Motor neuron (in vitro differentiated cells): ENCODE measurements at regions not wholly inside any gene's neighbourhood (a gene's known extent, or its start where the extent isn't known, plus 50 kb on each side); places are given as distances from the start of the nearest gene placed in this dataset.
A peak's percentile ranks its signal among the peaks of the same experiment; 100 is the strongest.

Experiments
- ATAC-seq, 8 experiments: fragments of 200-7000 bp; cut with Tn5 transposase; replicated peaks in 6 of 8; 2 replicates each; pipeline ENCODE4 v1.8.0; 2021; ENCODE audit warnings: mild to moderate bottlenecking in 8 of 8, moderate library complexity in 8 of 8
- H3K27ac ChIP-seq, 2 donors: fragments of 250-450 bp; sonication (Bioruptor Pico); 2 replicates each; pipeline ENCODE4 v1.9.0; 2021; ENCODE audit warnings: antibody characterized with exemption in 2 of 2, mild to moderate bottlenecking in 2 of 2, moderate library complexity in 1 of 2
- H3K4me1 ChIP-seq, 2 donors: fragments of 250-450 bp; sonication (Bioruptor Pico); replicated peaks in 1 of 2; 2 replicates each; pipeline ENCODE4 v1.6.1; 2021; ENCODE audit warnings: antibody characterized with exemption in 2 of 2, mild to moderate bottlenecking in 2 of 2, moderate library complexity in 1 of 2
- H3K4me3 ChIP-seq, 5 donors: fragments of 250-450 bp; sonication (Bioruptor Pico); 2 replicates each; pipeline ENCODE4 v1.9.0; 2021; ENCODE audit warnings: antibody characterized with exemption in 5 of 5, mild to moderate bottlenecking in 5 of 5, moderate library complexity in 4 of 5
- WGBS, 10 experiments: fragments of 450-650 bp; shearing (Covaris generic); methylation state at CpG; one replicate each; pipeline ENCODE4 v1.0.0; 2022; 5-methylcytosine and 5-hydroxymethylcytosine counted together
- in situ Hi-C, 9 experiments: fragments of 400-800 bp; cut with MboI; loops; one replicate each; pipeline ENCODE4 v1.15.0; 2021; ENCODE audit warnings: low sequenced_read_pairs in 9 of 9, low pct_unique_long_range_greater_than_20kb in 2 of 9; ENCODE audit not compliant: unreplicated experiment in 9 of 9

DNA sequence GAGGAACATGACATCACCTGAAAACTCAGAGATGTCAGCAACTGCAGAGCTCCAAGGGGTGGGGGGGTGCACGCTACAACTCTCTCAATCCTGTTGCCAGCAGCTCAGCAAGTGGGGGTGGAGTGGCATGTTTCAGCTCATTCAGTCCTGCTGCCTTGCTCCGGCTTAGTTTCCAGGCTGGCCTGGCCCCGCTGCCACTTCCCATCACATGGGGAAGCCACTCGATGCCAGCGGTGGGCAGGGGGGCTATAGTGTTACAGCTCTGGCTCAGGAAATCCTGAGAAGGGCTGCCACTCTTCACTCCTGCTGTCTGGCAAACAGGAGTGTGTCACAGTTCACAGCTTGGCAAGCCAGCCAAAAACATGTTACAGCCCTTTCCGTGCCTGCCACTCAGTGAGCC, 356.5 kb upstream of the GULP1 start:
- no peak for ATAC-seq
- Histone ChIP-seq H3K4me3 (no peak overlapping the region), H3K4me1 (no peaks in the 10 kb centered on the region), H3K27ac (no peak overlapping the region)
- in situ Hi-C loops, result no loop called here
- 68 to 100% (median 80%) methylated on average over 2 to 3 of the region's 6 CpGs; no CpG with 5 or more reads in 7 of the 10 experiments for WGBS, 10 experiments

DNA sequence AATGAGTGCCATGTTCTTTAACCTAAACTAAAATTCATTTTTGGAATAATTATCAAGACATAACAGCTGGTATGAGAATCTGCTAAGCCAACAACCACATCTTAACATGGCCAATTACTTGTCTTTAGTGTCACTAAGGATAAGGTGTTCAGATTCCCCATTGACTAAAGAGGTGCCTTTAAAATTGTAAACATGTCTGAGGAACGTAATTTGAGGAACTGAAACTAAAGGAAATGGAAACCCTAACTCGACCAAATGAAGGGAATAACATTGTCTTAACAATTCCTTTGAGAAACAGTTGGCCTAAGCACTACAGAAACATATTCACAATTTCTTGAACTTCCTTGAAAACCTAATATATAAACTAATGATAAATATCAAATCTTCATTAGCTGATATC, 355.4 kb upstream of the GULP1 start:
- WGBS, 10 experiments, result 17 to 83% (median 55%) methylated on average over 1 to 2 of the region's 2 CpGs; no CpG with 5 or more reads in 3 of the 10 experiments

DNA sequence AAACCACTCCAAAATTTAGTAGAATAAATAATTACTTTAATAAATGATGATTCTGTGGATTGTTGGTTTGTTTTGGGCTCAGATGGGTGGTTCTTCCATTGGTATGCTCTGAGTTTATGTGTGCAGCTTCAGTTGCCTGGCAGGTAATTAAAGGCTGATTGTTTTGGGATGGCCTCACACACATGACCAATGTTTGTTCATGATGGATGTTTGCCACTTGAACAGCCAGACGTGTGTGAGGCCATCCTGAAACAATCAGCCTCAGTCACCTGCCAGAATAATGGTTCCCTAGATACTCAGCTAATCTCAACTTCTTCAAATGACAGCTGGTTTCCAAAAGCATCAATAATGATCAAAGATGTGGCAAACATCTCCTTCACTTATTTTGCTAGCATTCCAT, 352.5 kb upstream of the GULP1 start:
- no peak overlapping the region for H3K4me3 ChIP-seq
- in situ Hi-C loops, result no loop called here
- H3K27ac ChIP-seq, result no peak overlapping the region
- H3K4me1 ChIP-seq, result no peaks in the 10 kb centered on the region
- ATAC-seq, result peak in 3 of 8 experiments; percentile 45 to 75 (median 47)
- 20 to 67% (median 34%) methylated on average over 1 of the region's 1 CpG; no CpG with 5 or more reads in 6 of the 10 experiments for WGBS, 10 experiments

More for the DNA sequence above, 355.4 kb upstream of the GULP1 start:
- ATAC-seq, result no peak
- in situ Hi-C loops, result no loop called here
- Histone ChIP-seq H3K4me3 (no peak overlapping the region), H3K4me1 (no peaks in the 10 kb centered on the region), H3K27ac (no peak overlapping the region)

DNA sequence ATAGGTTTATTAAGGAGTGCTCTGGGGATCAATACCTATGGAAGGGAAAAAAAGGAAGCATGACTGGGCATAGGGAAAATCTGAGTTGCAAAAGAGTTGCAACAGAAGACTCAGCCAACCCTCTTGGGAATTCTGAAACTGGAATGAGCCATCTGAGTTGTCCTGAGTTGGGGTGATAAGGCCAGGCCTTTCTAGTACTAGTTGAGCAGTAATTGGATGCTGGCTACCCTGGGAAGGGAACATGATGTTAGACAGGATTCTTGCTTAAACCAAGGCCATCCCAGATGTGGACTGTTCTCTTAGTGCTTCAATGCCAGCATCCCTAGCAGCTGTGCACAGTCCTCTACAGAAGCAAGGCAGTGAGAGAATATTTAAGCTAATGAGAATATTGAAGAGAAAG, 348.8 kb upstream of the GULP1 start:
- Histone ChIP-seq H3K4me3 (no peak overlapping the region), H3K27ac (no peak overlapping the region), H3K4me1 (no peaks in the 10 kb centered on the region)
- ATAC-seq, result no peak
- in situ Hi-C loops, result no loop called here

DNA sequence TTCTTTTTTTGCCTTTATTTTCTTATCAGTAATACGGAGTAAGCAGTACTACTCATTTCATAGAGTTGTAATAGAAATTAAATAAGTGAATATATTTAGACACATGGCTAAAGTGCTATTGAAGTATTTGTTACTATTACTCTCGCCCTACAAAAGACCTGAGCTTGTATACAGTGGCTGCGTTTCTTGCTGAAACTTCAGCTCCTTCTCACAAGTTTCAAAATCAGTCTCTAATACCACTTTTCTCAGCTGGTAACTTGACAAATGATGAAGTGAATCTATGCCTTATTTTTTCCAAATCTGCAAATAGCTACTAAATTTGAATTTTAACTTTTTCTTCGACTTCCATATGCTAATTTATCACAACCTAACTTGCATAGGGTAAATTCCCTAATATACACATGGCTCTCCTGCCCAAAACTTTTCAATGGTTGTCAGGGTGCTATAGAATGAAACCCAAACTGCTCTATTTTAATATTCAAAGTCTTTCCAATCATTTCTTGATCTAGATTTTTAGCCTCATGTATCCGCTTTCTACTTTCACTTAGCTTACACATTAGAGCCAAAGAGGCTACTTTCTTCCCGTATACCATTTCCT, 347.8 kb upstream of the GULP1 start:
- 74 to 100% (median 86%) methylated on average over 2 to 6 of the region's 6 CpGs for WGBS, 10 experiments
- no peak overlapping the region for H3K4me3 ChIP-seq
- no peak for ATAC-seq
- no peak overlapping the region for H3K27ac ChIP-seq
- in situ Hi-C loops, result no loop called here
- no peaks in the 10 kb centered on the region for H3K4me1 ChIP-seq

DNA sequence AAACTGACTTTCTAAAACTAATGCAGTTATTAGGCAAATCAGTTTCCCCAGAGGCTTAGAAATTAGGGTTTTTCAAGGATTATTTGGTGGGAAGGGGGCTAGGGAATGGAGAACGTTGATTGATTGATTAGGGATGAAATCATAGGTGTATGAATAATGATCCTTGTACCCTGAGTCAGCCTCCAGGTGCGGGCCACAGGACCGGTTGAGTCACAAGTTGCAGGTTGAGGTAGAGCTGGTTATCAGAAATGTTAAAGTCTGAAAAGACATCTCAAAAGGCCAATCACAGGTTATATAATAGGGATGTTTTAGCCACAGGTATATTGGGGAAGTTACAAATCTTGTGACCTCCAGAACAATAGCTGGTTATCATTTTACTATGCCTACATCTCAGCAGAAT, 341.8 kb upstream of the GULP1 start:
- Histone ChIP-seq H3K4me3 (no peak overlapping the region), H3K4me1 (no peaks in the 10 kb centered on the region), H3K27ac (no peak overlapping the region)
- ATAC-seq, result no peak
- in situ Hi-C loops, result no loop called here
- 20 to 100% (median 92%) methylated on average over 1 to 3 of the region's 3 CpGs; no CpG with 5 or more reads in 1 of the 10 experiments for WGBS, 10 experiments

DNA sequence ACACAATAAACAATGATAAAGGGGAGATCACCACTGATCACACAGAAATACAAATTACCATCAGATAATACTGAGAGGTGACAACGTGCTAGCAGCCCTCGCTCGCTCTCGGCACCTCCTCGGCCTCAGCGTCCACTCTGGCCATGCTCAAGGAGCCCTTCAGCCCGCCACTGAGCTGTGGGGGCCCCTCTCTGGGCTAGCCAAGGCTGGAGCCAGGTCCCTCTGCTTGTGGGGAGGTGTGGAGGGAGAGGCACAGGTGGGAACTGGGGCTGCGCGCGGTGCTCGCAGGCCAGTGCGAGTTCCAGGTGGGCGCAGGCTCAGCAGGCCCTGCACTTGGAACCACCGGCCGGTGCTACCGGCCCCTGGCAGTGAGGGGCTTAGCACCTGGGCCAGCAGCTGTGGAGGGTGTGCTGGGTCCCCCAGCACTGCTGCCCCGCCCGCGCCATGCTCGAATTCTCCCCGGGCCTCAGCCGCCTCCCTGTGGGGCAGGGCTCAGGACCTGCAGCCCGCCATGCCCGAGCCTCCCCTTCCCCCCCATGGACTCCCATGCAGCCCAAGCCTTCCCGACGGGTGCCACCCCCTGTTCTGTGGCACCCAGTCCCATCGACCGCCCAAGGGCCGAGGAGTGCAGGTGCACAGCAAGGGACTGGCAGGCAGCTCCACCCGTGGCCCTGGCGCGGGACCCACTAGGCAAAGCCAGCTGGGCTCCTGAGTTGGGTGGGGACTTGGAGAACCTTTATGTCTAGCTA, 340.0 kb upstream of the GULP1 start:
- in situ Hi-C loops, result no loop called here
- 20 to 95% (median 91%) methylated on average over 1 to 13 of the region's 32 CpGs; no CpG with 5 or more reads in 6 of the 10 experiments for WGBS, 10 experiments

DNA sequence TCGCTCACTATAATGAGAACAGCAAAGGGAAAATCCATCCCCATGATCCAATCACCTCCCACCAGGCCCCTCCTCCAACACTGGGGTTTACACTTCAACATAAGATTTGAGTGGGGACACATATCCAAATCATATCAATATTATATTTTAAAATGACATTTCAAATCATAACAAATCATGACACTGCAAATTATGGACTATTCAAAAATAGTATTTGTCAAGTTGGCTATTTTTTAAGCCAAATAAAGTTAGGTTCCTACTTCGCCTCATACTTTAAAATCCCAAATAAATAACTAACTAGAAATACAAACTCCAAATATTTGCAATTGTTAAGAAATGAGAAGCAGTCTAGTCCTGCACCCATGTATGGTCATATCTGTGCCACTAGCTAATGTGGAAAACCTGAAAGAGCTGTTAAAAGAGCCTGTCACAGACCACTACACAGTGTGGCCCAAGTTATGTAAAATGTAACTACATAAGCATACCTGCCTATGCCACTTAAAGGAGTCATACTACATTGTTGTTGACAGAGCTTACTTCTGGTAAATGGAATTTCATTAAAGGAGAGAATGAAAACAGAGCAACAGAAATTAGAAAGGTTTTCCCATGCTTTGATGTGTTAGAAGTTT, 334.7 kb upstream of the GULP1 start:
- Histone ChIP-seq H3K4me3 (no peak overlapping the region), H3K27ac (no peak overlapping the region), H3K4me1 (no peaks in the 10 kb centered on the region)
- ATAC-seq, result no peak
- WGBS, 10 experiments, result 70 to 100% (median 85%) methylated on average over 1 to 2 of the region's 2 CpGs
- in situ Hi-C loops, result no loop called here

More for the DNA sequence above, 340.0 kb upstream of the GULP1 start:
- Histone ChIP-seq H3K4me3 (no peak overlapping the region), H3K27ac (no peak overlapping the region), H3K4me1 (no peaks in the 10 kb centered on the region)
- no peak for ATAC-seq

DNA sequence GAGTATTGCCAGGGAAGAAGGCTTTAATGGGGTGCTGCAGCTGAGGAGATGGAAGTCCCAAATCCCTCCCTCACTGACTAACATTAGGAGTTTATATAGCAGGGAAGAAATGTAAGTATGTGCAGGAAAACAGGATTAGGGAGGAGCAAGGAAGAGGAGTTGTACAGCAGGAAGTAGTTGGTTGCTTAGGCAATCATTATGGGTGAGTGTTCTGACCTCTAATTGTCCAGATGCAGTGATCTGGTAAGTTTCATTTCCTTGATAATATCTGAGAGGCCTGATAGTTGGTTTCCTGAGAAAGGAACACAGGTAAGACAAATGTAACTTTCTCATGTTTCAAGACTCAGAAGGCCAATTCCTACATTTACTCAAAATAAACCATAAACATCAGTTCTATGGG, 331.9 kb upstream of the GULP1 start:
- in situ Hi-C loops, result no loop called here
- Histone ChIP-seq H3K27ac (no peak overlapping the region), H3K4me3 (no peak overlapping the region), H3K4me1 (no peaks in the 10 kb centered on the region)
- no peak for ATAC-seq

DNA sequence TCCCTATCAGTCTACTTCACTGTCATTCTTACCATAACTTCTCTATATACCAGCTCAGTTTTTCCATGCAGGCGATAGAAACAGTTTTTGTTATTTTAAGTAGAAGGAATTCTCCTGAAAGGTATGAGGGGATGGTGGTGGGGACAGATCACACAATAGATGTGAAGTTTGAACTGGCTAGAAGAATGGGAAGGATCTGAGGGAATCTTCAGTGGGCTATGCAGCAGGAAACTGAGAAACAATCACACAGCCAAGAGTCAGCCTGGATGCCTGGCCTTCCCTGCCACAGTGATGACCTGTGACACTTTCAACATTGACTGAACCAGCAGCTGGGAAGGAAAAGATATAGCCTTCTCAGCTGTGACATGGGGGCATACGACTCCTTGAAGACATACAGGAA, 329.1 kb upstream of the GULP1 start:
- in situ Hi-C loops, result no loop called here
- H3K27ac ChIP-seq, result no peak overlapping the region
- H3K4me1 ChIP-seq, result no peaks in the 10 kb centered on the region
- H3K4me3 ChIP-seq, result no peak overlapping the region
- 69 to 100% (median 94%) methylated on average over 1 to 2 of the region's 2 CpGs; no CpG with 5 or more reads in 3 of the 10 experiments for WGBS, 10 experiments
- no peak for ATAC-seq

DNA sequence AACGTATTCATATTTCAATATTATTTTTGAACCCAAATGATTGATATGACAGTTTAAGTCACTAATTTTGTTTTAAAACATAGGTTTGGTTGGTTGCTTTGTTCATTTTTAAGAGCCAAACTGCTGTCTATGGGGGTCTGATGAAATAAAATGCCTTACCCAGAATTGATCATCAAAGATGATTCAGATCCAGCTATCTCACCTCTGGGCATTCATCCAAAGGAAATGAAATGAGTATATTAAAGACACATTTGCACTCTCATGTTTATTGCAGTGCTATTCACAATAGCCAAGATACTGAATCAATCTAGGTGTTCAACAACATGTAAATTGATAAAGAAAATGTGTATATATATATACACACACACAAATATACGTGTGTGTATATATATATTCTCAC, 326.9 kb upstream of the GULP1 start:
- Histone ChIP-seq H3K4me3 (no peak overlapping the region), H3K4me1 (no peaks in the 10 kb centered on the region), H3K27ac (no peak overlapping the region)
- in situ Hi-C loops, result no loop called here
- WGBS, 10 experiments, result 80 to 100% (median 91%) methylated on average over 1 to 2 of the region's 2 CpGs; no CpG with 5 or more reads in 2 of the 10 experiments
- ATAC-seq, result peak in 1 of 8 experiments; percentile 28

DNA sequence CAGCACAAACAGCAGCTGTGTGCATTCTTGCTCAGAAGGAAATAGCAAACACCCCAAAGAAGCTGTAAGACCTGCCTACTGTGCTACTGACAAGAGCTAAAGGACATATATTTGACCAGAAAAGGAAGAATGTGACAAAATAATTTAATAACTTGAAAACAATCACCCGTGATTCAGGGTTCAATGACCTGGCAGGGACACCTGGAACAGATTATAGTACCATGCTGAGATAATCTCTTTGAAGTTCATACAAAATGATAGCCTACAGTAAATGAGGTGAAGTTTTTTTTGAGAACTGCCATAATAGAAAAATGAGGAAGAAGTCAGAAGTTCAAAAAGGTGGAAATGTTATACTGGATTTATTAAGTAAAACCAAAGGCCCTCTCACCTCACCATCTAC, 324.8 kb upstream of the GULP1 start:
- Histone ChIP-seq H3K4me3 (no peak overlapping the region), H3K27ac (no peak overlapping the region), H3K4me1 (no peaks in the 10 kb centered on the region)
- no peak for ATAC-seq
- in situ Hi-C loops, result no loop called here
- 0 to 73% (median 33%) methylated on average over 1 of the region's 1 CpG; no CpG with 5 or more reads in 3 of the 10 experiments for WGBS, 10 experiments

DNA sequence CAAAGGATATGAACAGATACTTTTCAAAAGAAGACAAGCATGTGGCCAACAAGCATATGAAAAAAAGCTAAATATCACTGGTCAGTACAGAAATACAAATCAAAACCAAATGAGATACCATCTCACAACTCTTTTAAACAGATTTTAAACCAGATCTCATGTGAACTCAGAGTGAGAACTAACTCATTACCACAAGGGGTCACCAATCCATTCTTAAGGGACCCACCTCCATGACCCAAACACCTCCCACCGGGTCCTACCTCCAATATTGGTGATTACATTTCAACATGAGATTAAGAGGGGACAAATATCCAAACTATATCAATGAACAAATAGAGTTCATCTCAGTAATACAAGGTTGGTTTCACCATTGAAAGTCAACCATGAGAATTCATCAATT, 319.8 kb upstream of the GULP1 start:
- no peak for ATAC-seq
- Histone ChIP-seq H3K4me1 (peaks cover 0 to 4% of the 10 kb centered on the region in 2 donors), H3K27ac (no peak overlapping the region), H3K4me3 (no peak overlapping the region)
- in situ Hi-C loops, result no loop called here
- WGBS, 10 experiments, result 0 to 57% (median 39%) methylated on average over 1 of the region's 1 CpG; no CpG with 5 or more reads in 4 of the 10 experiments
